Renal cortex interstitium (tissue), 11 donors: ENCODE measurements at regions not wholly inside any gene's neighbourhood (a gene's known extent, or its start where the extent isn't known, plus 50 kb on each side); places are given as distances from the start of the nearest gene placed in this dataset.

ENCODE experiments used
- DNase-seq, 11 donors: peaks; one replicate each; pipeline ENCODE4 v3.0.0-alpha.2; 2013; ENCODE audit warnings: low read depth in 9 of 11, low spot score in 4 of 11; ENCODE audit errors: extremely low read depth in 1 of 11

DNA sequence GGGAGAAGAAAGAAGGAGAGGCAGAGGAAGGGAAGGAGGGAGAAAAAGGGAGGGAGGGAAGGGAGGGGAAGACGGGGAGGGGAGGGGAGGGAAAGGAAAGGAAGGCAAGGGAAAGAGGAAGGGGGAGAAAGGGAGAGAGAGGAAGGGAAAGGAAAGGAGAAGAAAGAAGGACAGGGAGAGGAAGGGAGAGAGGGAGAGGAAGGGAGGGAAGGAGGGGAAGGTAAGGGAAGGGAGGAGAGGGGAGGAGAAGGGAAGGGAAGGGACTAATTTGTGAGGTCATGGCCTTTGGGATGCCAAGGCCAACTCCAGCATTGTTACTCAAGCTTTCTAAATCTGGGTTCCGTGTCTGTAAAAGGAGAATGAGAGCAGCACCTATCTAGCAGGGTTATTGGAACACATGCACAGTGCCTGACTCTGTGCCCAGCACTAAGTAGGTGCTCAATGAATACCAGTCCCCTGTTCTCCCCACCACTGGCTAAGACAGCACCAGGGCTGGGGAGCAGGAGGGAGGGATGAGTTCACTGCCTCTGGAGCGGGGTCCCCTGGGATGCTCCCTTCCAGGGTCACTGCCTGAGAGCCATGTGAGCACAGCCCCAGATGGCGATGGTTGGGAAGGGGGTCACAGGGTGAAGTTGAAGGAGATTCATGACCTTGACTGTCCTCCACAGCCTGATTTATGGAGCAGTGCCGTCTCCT, 560.1 kb upstream of the TBX3 start:
- no peak for DNase-seq

DNA sequence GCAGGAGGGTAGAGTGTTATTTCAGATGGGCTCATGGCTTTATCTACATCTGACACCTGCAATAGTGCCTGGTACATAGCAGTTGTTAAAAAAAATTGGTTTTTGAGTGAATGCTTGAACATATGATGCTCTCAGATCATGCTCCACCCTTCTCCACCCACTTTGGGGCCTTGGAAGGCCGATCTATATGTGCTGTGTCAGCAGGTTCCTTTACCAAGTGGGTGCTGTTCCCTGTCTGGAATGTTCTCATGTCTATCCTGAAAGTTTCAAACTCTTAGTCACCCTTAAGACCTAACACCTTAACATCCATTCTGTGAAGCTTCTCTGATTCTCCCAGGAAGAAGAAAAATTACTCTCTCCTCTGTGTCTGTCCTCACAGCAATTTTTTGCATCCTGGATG, 556.3 kb upstream of the TBX3 start:
- no peak for DNase-seq

- DNase-seq = no peak
These were observed 551.9 kb upstream of the TBX3 start for GRCh38 chr12:115235880-115236279.

- DNase-seq = no peak
These were observed 550.0 kb upstream of the TBX3 start for GRCh38 chr12:115233891-115234543.

GRCh38 chr12:115232455-115233156, 548.6 kb upstream of the TBX3 start:
- no peak for DNase-seq

DNA sequence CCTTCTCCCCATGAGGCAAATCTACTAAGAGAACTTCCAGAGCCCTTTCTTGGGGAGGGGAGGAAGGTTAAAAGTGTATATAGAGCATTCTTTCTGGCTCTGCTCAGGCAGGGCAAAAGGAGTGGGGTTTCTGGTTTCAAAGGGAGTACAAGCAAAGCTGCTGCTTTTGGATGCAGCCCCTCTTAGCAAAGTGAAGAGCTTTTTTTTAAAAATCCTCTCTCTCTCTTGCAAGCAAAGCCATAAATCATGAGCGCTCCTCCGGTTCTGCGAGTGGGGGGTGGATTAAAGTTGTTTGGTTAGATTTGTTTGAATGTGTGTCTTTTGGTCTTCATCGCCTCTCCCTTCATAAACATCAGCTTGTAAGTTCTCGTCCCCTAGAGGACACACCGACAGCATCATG, 546.6 kb upstream of the TBX3 start:
- DNase-seq = peak; percentile 41 to 76 (median 52)

DNA sequence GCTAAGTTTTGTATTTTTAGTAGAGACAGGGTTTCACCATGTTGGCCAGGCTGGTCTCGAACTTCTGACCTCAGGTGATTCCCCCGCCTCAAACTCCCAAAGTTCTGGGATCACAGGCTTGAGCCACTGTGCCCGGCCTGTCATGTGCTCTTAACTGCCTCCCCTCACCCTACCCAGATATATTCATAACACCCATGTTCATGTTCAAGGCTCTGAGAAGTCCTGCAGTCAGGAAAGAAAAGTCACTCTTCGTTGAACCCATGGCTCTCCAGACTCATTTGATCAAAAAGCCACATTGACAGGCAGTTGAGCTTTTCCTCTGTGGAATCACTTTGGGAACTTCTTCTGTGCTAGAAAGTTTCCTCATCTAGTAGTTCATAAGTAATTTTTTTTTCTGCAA, 545.5 kb upstream of the TBX3 start:
- no peak for DNase-seq

DNA sequence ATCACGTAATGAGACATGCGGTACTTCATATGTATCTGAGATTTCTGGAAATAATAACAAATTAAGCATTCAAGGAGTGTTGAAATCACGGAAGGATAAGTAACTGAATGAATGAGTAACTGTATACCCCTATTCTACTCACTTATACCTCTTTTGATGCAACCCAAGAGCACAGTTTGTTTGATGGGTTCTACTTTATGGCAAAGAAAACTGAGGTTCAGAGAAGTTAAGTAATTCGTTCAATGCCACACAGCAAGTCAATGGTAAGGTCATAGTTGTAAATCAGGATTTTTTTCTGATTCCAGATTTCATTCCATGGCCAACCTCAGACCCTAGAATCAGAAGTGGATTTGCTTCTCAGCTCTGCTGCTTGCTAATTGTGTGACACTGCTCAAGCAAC, 544.5 kb upstream of the TBX3 start:
- no peak for DNase-seq

- no peak for DNase-seq
These were observed 543.2 kb upstream of the TBX3 start for GRCh38 chr12:115227137-115227615.

- no peak for DNase-seq
These were observed 541.9 kb upstream of the TBX3 start for GRCh38 chr12:115225845-115226244.

DNA sequence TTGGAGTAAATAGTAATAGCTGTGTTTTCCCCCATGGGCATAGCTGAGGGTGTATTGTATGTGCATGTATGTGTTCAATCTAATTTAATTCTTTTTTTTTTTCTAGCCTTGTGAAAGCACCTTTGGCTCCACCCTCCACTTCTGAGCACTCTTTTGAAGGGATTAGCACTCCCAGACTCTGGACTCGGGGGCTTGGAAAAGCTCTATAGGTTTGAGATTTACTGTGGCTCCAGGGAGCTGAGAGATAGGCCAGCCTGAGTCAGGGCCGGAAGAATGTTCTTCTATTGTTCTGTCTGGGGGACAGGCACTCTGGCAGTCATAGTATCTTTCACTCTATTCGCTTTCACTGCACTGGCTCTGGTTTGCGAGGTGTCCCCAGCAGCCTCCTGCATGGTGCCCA, 540.0 kb upstream of the TBX3 start:
- no peak for DNase-seq

GRCh38 chr12:115223322-115223721, 539.3 kb upstream of the TBX3 start:
- no peak for DNase-seq

DNA sequence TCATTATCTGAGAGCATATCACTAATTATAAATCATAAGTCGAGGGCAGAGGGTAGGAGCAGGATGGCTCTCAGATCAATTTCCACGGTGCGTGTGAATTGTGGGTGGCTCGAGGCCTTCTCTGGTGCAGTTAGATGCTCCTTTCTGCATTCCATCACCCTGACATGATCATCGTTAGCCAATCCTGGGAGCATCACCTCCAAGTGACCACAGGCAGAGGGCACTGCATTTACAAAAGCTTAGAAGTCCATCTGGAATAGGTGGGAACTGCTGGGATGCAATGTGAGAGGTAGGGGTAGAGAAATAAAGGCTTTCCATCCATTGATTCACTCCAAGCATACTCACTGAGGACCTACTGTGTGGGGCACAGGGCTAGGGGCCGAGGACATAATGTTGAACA, 538.2 kb upstream of the TBX3 start:
- DNase-seq = no peak

DNA sequence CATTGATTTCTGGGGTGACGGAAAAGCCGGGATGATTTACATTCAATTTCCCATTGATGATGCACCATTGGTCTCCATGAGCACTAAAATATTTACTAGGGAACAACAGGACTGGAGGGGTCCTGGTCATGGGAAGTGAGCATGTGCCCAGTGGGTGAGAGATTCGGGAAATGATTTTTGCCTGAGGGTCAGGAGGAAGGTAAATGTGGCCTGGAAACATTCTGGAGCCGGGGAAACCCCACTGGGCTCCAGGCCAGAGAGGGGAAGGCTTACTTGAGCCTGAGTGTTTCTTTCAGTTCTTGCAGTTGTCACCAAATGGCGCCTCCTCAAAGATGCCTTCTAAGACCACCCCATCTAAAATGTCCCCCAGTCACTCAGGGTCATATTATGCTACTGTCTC, 532.3 kb upstream of the TBX3 start:
- DNase-seq = no peak

DNA sequence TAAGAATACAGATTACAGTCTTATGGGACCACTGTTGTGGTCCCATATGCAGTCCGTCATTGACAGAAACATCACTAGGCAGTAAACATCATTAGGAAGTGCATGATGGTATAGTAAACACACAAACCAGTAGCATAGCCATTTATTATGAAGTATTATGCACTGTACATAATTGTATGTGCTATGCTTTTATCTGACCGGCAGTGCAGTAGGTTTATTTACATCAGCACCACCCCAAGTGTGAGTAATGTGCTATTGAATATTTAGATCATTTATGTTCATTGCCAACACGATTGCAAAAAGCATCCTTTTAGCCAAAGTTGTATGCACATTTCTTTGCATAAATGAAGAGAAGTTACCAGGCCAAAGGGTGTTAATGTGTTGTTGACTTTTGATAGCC, 531.6 kb upstream of the TBX3 start:
- no peak for DNase-seq

- no peak for DNase-seq
These were observed 529.6 kb upstream of the TBX3 start for GRCh38 chr12:115213538-115214016.

DNA sequence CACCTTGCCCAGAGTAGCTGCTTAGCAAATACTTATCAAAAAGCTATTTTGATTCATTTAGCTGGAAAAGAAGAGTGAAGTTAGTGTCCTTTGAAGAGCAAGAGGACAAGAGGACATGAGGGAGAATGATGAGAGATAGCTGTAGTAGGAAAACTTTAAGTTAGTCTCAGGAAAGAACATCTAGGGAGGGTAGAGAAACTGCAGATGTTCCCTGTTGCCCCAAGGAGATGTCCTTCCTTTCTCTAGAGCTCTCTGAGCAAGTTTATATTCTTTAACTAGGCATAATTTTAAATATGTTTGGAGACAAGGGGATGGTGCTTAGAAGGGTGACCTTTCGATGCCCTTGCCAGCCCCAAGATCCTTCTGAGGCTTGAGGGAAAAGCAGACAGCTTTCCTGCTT, 529.1 kb upstream of the TBX3 start:
- no peak for DNase-seq

DNA sequence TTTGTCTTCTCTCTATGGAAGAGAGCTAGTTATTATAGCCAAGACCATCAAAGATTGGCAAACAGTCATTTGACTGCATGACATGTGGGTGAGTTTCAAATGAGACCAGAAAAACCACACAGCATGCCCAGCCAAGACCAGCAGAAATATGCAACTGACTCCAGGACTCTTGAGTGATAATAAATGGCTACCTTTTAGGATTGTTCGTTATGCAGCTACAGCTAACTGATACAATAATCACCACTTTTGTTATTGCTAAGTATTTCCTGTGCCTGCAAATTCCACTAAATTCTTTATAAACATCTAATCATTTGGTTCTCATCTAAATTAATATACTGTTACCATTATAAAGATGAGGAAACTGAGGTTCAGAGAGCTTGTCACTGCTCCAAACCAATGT, 528.4 kb upstream of the TBX3 start:
- no peak for DNase-seq

DNA sequence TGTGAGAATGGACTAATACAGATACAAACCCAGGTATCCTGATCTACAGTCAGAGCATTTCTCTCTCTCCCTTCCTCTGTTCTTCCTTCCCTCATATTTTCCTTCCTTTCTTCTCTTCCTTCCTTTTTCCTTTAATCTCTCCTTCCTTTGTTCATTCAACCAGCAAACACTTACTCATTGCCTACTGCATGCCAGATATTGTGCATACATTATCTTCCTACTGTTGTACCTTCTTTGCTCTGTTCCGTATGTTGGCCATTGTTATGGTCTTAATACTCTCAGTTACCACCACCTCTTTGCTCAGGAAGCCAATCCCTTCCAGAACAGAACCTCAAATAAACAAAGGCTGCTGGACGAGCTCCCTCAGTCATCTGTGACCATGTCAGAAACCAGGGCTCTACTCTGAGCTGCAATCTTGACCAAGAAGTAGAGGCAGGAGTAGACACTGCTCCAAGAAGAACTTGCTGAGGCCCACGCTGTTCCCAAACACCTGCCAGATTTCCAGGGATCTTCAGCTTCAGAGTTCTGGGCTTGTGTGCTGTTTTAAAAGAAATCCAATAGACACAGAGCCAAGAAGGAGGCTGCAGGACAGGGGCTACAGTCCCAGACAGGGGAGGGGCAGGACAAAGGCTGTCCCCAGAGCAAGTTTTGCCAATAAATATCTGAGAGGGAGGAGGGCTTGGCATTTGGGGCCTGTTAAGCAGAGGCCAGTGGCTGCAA, 526.7 kb upstream of the TBX3 start:
- no peak for DNase-seq

DNA sequence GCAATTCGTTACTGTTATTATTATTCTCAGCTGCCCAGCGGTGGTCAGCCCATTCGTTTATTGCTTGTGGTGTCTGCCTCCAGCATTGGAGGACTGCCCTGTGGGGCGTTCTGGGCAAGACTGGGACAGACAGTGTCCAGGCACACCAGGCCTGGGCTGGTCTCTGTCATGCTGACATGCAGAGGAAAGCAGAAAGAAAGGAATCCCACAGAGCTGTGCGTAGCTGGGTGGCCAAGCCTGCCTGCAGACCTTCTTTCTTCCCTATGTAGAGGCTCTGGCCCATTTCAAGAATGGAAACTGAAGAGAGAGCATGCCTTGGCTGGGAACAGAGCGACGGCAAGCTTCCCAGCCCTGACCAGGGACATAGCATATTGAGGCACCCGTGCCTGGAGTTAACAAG, 525.3 kb upstream of the TBX3 start:
- DNase-seq = no peak
